Memory B cell (primary cell): ENCODE measurements at regions not wholly inside any gene's neighbourhood (a gene's known extent, or its start where the extent isn't known, plus 50 kb on each side); places are given as distances from the start of the nearest gene placed in this dataset.

ENCODE experiments used
- ATAC-seq: fragments of 150-1000 bp; cut with Tn5 transposase; 2 replicates; pipeline ENCODE4 v1.10.0; 2021; ENCODE audit warnings: low read depth, mild to moderate bottlenecking, moderate library complexity
- DNase-seq, 2 donors: peaks; one replicate each; pipeline ENCODE4 v3.0.0; 2022; ENCODE audit warnings: low spot score in 2 of 2
- H3K27ac Mint-ChIP-seq: one replicate; pipeline ENCODE4 v1.8.0; 2022; ENCODE audit warnings: mild to moderate bottlenecking, moderate library complexity, mixed read lengths
- H3K27me3 Mint-ChIP-seq: one replicate; pipeline ENCODE4 v1.8.0; 2022; ENCODE audit warnings: mixed read lengths
- H3K36me3 Mint-ChIP-seq: one replicate; pipeline ENCODE4 v1.8.0; 2022; ENCODE audit warnings: mild to moderate bottlenecking, mixed read lengths
- H3K4me1 Mint-ChIP-seq: one replicate; pipeline ENCODE4 v1.8.0; 2022; ENCODE audit warnings: mixed read lengths
- H3K4me3 Mint-ChIP-seq: one replicate; pipeline ENCODE4 v1.8.0; 2022; ENCODE audit warnings: mild to moderate bottlenecking, moderate library complexity, mixed read lengths
- H3K9me3 Mint-ChIP-seq: one replicate; pipeline ENCODE4 v1.8.0; 2022; ENCODE audit warnings: mixed read lengths

DNA sequence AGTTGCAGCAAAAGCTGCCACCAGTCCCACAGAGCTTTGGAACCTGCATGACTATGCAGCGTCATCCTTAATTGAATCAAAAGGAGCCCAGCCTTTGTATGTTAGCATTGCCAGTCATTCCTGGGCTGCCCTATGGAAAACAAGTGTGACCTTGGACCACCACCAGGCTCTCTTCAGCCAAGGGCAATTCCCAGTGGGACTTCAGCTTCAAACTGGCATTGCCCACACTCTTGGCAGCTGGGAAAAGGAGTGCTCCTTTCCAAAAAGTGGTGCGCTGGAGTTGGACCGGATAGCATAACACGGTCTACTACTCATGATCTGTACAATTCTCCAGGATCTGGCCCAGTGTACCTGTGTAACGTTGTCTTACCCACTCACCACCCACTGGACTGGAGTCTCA is 259.5 kb downstream of the MREG start:
- H3K4me1 Mint-ChIP-seq: no peaks in the 10 kb centered on the region
- no peaks in the 10 kb centered on the region for H3K9me3 Mint-ChIP-seq
- ATAC-seq (no peak), DNase-seq (no peak)
- H3K27ac Mint-ChIP-seq: no peak overlapping the region
- H3K4me3 Mint-ChIP-seq: no peak overlapping the region
- no peaks in the 10 kb centered on the region for H3K36me3 Mint-ChIP-seq
- peaks cover 7% of the 10 kb centered on the region for H3K27me3 Mint-ChIP-seq

- Mint-ChIP-seq H3K4me3 (no peak overlapping the region), H3K27me3 (peaks cover 7% of the 10 kb centered on the region), H3K36me3 (no peaks in the 10 kb centered on the region), H3K9me3 (no peaks in the 10 kb centered on the region), H3K4me1 (no peaks in the 10 kb centered on the region), H3K27ac (no peak overlapping the region)
- DNase-seq (no peak), ATAC-seq (no peak)
Observed at GRCh38 chr2:215752991-215753390, 260.4 kb downstream of the MREG start.

- H3K4me3 Mint-ChIP-seq: no peak overlapping the region
- H3K27me3 Mint-ChIP-seq: peaks cover 7% of the 10 kb centered on the region
- H3K27ac Mint-ChIP-seq: no peak overlapping the region
- DNase-seq (no peak), ATAC-seq (no peak)
- H3K4me1 Mint-ChIP-seq: no peaks in the 10 kb centered on the region
- H3K36me3 Mint-ChIP-seq: no peaks in the 10 kb centered on the region
- no peaks in the 10 kb centered on the region for H3K9me3 Mint-ChIP-seq
Observed at GRCh38 chr2:215752436-215752835, 260.9 kb downstream of the MREG start.

GRCh38 chr2:215751911-215752272 is 261.5 kb downstream of the MREG start:
- Mint-ChIP-seq H3K27me3 (peaks cover 7% of the 10 kb centered on the region), H3K36me3 (no peaks in the 10 kb centered on the region), H3K9me3 (no peaks in the 10 kb centered on the region), H3K27ac (no peak overlapping the region), H3K4me1 (no peaks in the 10 kb centered on the region), H3K4me3 (no peak overlapping the region)
- ATAC-seq (no peak), DNase-seq (no peak)

DNA sequence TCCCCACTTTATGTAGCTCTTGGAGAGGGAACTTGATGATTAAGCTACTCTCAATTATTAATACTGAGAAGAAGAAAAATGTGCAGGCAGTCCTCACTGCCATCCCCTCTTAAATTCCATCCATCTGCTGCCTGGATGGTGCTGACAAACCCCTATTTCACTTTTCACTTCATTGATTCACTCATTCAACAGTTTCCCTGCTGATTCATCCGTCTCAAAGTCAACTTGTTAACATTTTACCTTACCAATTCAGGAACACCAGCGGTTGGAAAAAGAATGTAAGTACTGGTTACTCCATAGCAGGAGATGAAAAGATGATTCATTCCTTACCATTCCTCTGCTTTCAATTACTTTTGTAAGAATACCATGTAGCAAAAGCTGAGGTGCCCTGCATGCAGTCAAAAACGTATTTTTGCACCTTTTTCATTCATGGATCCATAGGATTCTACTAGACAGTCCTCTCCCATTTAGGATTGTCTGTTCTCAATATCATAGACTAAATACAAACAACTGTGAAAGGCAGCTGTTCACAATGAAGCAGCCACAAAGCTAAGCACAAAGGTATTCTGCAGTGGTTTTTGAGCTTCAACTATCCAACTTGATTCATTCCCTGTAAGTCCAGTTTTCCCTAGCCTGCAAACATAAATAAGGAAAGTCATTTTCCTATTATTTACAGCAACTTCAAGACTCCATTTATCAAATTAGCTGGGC is 262.0 kb downstream of the MREG start:
- no peak overlapping the region for H3K4me3 Mint-ChIP-seq
- H3K27ac Mint-ChIP-seq: no peak overlapping the region
- H3K27me3 Mint-ChIP-seq: peaks cover 10% of the 10 kb centered on the region
- H3K9me3 Mint-ChIP-seq: no peaks in the 10 kb centered on the region
- no peaks in the 10 kb centered on the region for H3K4me1 Mint-ChIP-seq
- H3K36me3 Mint-ChIP-seq: no peaks in the 10 kb centered on the region
- ATAC-seq: no peak
- no peak for DNase-seq

DNA sequence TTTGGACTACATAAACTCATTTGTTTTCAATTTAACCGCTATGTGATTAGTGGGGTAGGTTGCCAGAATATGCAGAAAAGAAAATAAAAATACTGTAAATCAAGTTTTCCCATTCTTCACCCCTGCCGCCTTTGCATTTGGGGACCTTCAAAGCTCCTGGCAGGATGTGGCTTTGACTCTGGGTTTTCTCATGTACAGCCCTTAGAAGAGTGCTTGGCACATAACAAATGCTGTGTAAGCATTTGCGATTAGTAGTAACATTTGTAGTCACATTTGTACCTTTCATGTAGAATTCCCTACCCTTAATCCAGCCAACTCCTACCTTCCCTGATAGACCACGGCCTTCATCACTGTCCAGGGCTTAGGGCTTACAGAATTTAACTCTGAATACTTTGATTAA is 262.6 kb downstream of the MREG start:
- Mint-ChIP-seq H3K27me3 (peaks cover 11% of the 10 kb centered on the region), H3K9me3 (no peaks in the 10 kb centered on the region), H3K4me1 (no peaks in the 10 kb centered on the region), H3K4me3 (no peak overlapping the region), H3K36me3 (no peaks in the 10 kb centered on the region), H3K27ac (no peak overlapping the region)
- ATAC-seq (no peak), DNase-seq (no peak)

- no peak overlapping the region for H3K4me3 Mint-ChIP-seq
- H3K27me3 Mint-ChIP-seq: peaks cover 9% of the 10 kb centered on the region
- H3K36me3 Mint-ChIP-seq: no peaks in the 10 kb centered on the region
- no peaks in the 10 kb centered on the region for H3K9me3 Mint-ChIP-seq
- no peak overlapping the region for H3K27ac Mint-ChIP-seq
- ATAC-seq (no peak), DNase-seq (no peak)
- H3K4me1 Mint-ChIP-seq: no peaks in the 10 kb centered on the region
Observed at GRCh38 chr2:215749092-215749957, 264.0 kb downstream of the MREG start.

GRCh38 chr2:215748446-215748845 is 264.9 kb downstream of the MREG start:
- Mint-ChIP-seq H3K4me3 (no peak overlapping the region), H3K27ac (no peak overlapping the region), H3K9me3 (no peaks in the 10 kb centered on the region), H3K4me1 (no peaks in the 10 kb centered on the region), H3K27me3 (peaks cover 7% of the 10 kb centered on the region), H3K36me3 (no peaks in the 10 kb centered on the region)
- DNase-seq (no peak), ATAC-seq (no peak)

- DNase-seq (no peak), ATAC-seq (no peak)
- H3K27ac Mint-ChIP-seq: no peak overlapping the region
- H3K4me1 Mint-ChIP-seq: no peaks in the 10 kb centered on the region
- no peaks in the 10 kb centered on the region for H3K36me3 Mint-ChIP-seq
- no peaks in the 10 kb centered on the region for H3K9me3 Mint-ChIP-seq
- H3K4me3 Mint-ChIP-seq: no peak overlapping the region
- peaks cover 8% of the 10 kb centered on the region for H3K27me3 Mint-ChIP-seq
Observed at GRCh38 chr2:215746887-215747615, 266.3 kb downstream of the MREG start.

GRCh38 chr2:215746226-215746886 is 267.0 kb downstream of the MREG start:
- DNase-seq (no peak), ATAC-seq (no peak)
- Mint-ChIP-seq H3K36me3 (no peaks in the 10 kb centered on the region), H3K4me1 (no peaks in the 10 kb centered on the region), H3K27me3 (peaks cover 5% of the 10 kb centered on the region), H3K4me3 (no peak overlapping the region), H3K27ac (no peak overlapping the region), H3K9me3 (no peaks in the 10 kb centered on the region)

DNA sequence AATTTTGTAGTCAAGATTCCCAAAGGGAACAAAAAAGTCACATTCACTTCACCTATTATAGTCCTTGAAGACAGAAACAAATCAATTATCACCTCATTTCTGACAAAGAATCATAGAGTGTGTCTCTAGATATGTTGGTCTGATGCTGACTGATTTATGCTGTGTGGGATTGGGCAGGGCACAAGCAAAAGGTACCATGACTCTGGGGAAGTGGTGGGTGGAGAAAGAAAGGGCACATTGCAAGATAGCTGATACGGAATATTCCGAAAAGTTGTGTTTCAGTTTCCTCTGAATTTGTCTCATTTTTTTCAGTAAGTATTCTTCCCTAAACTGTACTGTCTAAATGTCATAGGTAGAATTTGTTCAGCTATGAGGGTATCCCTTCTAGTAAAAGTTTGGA is 268.0 kb downstream of the MREG start:
- Mint-ChIP-seq H3K9me3 (no peaks in the 10 kb centered on the region), H3K27ac (no peak overlapping the region), H3K27me3 (peaks cover 5% of the 10 kb centered on the region), H3K36me3 (no peaks in the 10 kb centered on the region), H3K4me3 (no peak overlapping the region), H3K4me1 (no peaks in the 10 kb centered on the region)
- no peak for DNase-seq
- no peak for ATAC-seq

DNA sequence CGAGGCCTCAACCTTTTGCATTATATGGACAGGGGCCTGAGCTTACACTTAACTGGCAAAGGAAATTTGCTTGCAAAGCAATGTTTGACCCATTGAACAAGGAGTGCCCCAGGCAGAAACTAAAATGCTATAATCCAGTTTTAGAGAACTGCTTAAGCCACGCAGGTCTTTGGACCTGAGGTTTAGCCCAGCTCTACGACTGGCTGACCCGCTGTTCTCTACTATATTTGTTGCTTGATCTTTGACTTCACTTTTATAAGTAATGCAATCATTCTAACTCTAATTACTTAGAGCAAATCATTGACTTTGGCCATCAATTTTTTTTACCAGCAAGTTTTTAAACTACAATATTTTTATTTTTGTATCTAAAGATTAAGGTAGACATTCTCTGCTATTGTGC is 268.8 kb downstream of the MREG start:
- Mint-ChIP-seq H3K27ac (no peak overlapping the region), H3K36me3 (no peaks in the 10 kb centered on the region), H3K9me3 (no peaks in the 10 kb centered on the region), H3K4me1 (no peaks in the 10 kb centered on the region), H3K27me3 (peaks cover 6% of the 10 kb centered on the region), H3K4me3 (no peak overlapping the region)
- ATAC-seq (no peak), DNase-seq (no peak)

DNA sequence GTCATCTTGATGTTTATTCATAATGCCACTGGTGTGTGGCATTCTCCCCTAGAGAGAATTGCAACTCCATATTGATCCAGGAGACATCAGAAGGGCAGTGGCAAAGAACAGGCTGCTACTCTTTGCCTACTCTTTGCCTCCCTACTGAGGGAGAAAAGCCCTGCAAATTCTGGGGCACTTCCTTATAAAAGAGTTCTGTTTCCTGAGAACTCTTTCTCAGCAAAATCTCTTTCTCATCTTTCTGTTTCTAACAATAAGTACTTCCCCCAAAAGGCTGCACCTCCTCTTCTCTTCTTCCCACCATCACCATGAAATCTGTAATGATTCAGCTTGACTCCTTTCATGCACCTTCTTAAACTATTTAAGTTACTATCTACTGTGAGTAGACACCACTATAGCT is 270.3 kb downstream of the MREG start:
- Mint-ChIP-seq H3K36me3 (no peaks in the 10 kb centered on the region), H3K27ac (no peak overlapping the region), H3K4me1 (no peaks in the 10 kb centered on the region), H3K27me3 (peaks cover 7% of the 10 kb centered on the region), H3K4me3 (no peak overlapping the region), H3K9me3 (peaks cover 2% of the 10 kb centered on the region)
- DNase-seq (no peak), ATAC-seq (no peak)

DNA sequence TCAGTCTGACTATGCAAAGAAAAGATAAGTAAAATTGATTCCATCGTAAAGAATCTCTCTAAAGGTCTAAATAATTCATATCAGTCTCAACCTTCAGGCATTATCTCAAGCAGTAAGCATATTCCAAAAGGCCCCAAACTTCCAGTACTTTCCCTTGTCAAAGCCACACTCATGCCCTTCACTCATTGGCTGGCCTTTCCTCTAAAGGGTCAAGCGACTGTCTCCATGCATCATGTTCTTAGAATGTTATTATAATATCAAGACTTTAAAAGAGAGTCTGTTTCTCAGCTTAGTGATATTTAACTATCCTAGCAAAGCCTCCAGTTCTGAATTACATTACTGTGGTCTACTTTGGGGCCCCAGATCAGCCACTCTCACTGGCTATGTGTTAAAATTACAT is 271.3 kb downstream of the MREG start:
- H3K27ac Mint-ChIP-seq: no peak overlapping the region
- no peak for DNase-seq
- peaks cover 8% of the 10 kb centered on the region for H3K27me3 Mint-ChIP-seq
- no peaks in the 10 kb centered on the region for H3K36me3 Mint-ChIP-seq
- H3K9me3 Mint-ChIP-seq: peaks cover 2% of the 10 kb centered on the region
- no peak overlapping the region for H3K4me3 Mint-ChIP-seq
- no peaks in the 10 kb centered on the region for H3K4me1 Mint-ChIP-seq
- ATAC-seq: no peak
